SK-N-SH (cell line): ENCODE measurements at regions not wholly inside any gene's neighbourhood (a gene's known extent, or its start where the extent isn't known, plus 50 kb on each side); places are given as distances from the start of the nearest gene placed in this dataset.

Experiments
- CTCF ChIP-seq: fragments of 200-600 bp; sonication (generic); IDR thresholded peaks from 2 replicates; pipeline ENCODE4 v1.6.1; 2017; ENCODE audit warnings: antibody characterized with exemption, mild to moderate bottlenecking, moderate library complexity
- FOXM1 ChIP-seq: IDR thresholded peaks from 2 replicates; pipeline ENCODE4 v1.4.0; 2012; ENCODE audit warnings: low read depth, mild to moderate bottlenecking
- GATA2 ChIP-seq: sonication (generic); formaldehyde crosslinking; IDR thresholded peaks from 2 replicates; pipeline ENCODE4 v1.5.0; 2020; ENCODE audit warnings: mild to moderate bottlenecking, missing genetic modification reagents
- NFIC ChIP-seq: IDR thresholded peaks from 2 replicates; pipeline ENCODE4 v1.4.0; 2012; ENCODE audit warnings: borderline replicate concordance
- RAD21 ChIP-seq: IDR thresholded peaks from 2 replicates; pipeline ENCODE4 v1.6.1; 2012; ENCODE audit warnings: mild to moderate bottlenecking, low read length
- RCOR1 ChIP-seq: fragments of 150-350 bp; IDR thresholded peaks from 2 replicates; pipeline ENCODE4 v1.6.1; 2017; ENCODE audit warnings: antibody characterized with exemption, low read length
- REST ChIP-seq: IDR thresholded peaks from 2 replicates; pipeline ENCODE4 v1.6.1; 2012; ENCODE audit warnings: mild to moderate bottlenecking, low read depth, low read length, moderate library complexity
- TF ChIP-seq, protein P1 (sequence below): fragments of 150-350 bp; IDR thresholded peaks from 2 replicates; pipeline ENCODE4 v1.6.1; 2016; ENCODE audit warnings: mild to moderate bottlenecking, low read depth, low read length

- TF ChIP-seq REST = no peak
- no peak for TF ChIP-seq NFIC
- no peak for TF ChIP-seq CTCF
- TF ChIP-seq FOXM1 = no peak
- TF ChIP-seq RAD21 = no peak
- TF ChIP-seq GATA2 (CRISPR knock-in tag) = no peak
- TF ChIP-seq, protein P1, sequence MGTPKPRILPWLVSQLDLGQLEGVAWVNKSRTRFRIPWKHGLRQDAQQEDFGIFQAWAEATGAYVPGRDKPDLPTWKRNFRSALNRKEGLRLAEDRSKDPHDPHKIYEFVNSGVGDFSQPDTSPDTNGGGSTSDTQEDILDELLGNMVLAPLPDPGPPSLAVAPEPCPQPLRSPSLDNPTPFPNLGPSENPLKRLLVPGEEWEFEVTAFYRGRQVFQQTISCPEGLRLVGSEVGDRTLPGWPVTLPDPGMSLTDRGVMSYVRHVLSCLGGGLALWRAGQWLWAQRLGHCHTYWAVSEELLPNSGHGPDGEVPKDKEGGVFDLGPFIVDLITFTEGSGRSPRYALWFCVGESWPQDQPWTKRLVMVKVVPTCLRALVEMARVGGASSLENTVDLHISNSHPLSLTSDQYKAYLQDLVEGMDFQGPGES = no peak
- TF ChIP-seq RCOR1 = no peak
These were observed 237.5 kb downstream of the ZPLD1 start for GRCh38 chr3:102672305-102672704.
